ENCODE measurements at regions not wholly inside any gene's neighbourhood (a gene's known extent, or its start where the extent isn't known, plus 50 kb on each side); places are given as distances from the start of the nearest gene placed in this dataset.

DNA sequence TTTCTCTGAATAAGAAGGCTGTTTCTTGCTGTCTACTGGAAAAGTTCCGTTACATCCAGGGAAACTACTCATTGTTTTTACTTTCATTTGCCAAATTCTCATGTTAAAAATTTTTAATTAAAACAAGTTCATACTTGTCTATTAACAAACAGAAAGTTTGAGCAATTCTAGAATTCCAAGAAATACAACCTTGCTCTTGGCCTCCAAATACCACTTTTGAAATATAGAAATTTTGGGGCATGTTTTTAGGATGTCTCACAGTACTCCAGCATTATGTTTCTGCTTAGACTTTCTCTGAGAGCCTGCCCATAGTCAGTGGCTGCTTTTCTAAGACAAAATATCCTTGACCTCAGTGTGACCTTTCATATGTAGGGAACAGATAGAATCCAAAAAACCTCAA is 228.7 kb upstream of the RND3 start:
- TF ChIP-seq, protein P1, sequence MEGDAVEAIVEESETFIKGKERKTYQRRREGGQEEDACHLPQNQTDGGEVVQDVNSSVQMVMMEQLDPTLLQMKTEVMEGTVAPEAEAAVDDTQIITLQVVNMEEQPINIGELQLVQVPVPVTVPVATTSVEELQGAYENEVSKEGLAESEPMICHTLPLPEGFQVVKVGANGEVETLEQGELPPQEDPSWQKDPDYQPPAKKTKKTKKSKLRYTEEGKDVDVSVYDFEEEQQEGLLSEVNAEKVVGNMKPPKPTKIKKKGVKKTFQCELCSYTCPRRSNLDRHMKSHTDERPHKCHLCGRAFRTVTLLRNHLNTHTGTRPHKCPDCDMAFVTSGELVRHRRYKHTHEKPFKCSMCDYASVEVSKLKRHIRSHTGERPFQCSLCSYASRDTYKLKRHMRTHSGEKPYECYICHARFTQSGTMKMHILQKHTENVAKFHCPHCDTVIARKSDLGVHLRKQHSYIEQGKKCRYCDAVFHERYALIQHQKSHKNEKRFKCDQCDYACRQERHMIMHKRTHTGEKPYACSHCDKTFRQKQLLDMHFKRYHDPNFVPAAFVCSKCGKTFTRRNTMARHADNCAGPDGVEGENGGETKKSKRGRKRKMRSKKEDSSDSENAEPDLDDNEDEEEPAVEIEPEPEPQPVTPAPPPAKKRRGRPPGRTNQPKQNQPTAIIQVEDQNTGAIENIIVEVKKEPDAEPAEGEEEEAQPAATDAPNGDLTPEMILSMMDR (conservative IDR thresholded peaks at IDR 0.05), result no peak
- TF ChIP-seq ZFX (IDR thresholded peaks at IDR 0.05), result no peak
